Psoas muscle (tissue), 7 donors: ENCODE measurements at regions not wholly inside any gene's neighbourhood (a gene's known extent, or its start where the extent isn't known, plus 50 kb on each side); places are given as distances from the start of the nearest gene placed in this dataset.

Experiments used
- ATAC-seq, 4 donors: fragments of 200-7000 bp; cut with Tn5 transposase; one replicate each; pipeline ENCODE4 v1.9.1; 2020; ENCODE audit warnings: moderate library complexity in 3 of 4, mild to moderate bottlenecking in 2 of 4
- DNase-seq, 2 donors: peaks; one replicate each; pipeline ENCODE4 v3.0.0-alpha.2; 2020
- H3K27ac ChIP-seq: fragments of 200-600 bp; one replicate; pipeline ENCODE4 v1.8.0; 2022
- H3K27me3 ChIP-seq, 3 donors: fragments of 200-600 bp in 1 of 3; one replicate each; pipeline versions ENCODE4 v1.6.1 to v1.8.0; 2013 to 2022; ENCODE audit warnings: low read length in 2 of 3, mild to moderate bottlenecking in 2 of 3, moderate library complexity in 1 of 3; ENCODE audit not compliant: insufficient read depth in 3 of 3
- H3K36me3 ChIP-seq, 2 donors: fragments of 200-600 bp in 1 of 2; one replicate each; pipeline versions ENCODE4 v1.6.1 to v1.8.0; 2013 to 2022; ENCODE audit warnings: low read depth in 1 of 2, mild to moderate bottlenecking in 1 of 2, moderate library complexity in 1 of 2; ENCODE audit not compliant: insufficient read depth in 1 of 2
- H3K4me1 ChIP-seq: fragments of 200-600 bp; one replicate; pipeline ENCODE4 v1.8.0; 2022
- H3K4me3 ChIP-seq: fragments of 200-600 bp; one replicate; pipeline ENCODE4 v1.8.0; 2022; ENCODE audit warnings: mild to moderate bottlenecking
- H3K9me3 ChIP-seq: fragments of 200-600 bp; one replicate; pipeline ENCODE4 v1.8.0; 2022
- WGBS, 3 donors: extraction: QIAGEN DNeasy Blood & Tissue Kit; methylation state at CpG; one replicate each; pipeline versions ENCODE4 v1.1.6 to v1.1.7; 2013; 5-methylcytosine and 5-hydroxymethylcytosine counted together
- intact Hi-C, 2 donors: fragments of 100-400 bp; cut with DNase I; formaldehyde crosslinking; loops; one replicate each; pipeline versions ENCODE4 v1.11.0 to v1.14.2; 2022
- TF ChIP-seq, protein P1 (sequence below): fragments of 200-600 bp; IDR thresholded peaks from one replicate; pipeline ENCODE4 v1.8.0; 2022; ENCODE audit warnings: antibody characterized with exemption
- donor health status: healthy with polysubstance abuse.
- donor health status: DM: no; HTN: no; CAD: no; lungs with moderate emphysema.
- donor health status: Bipolar disorder and iron deficiency.
- donor health status: healthy.
- donor health status: DM: yes; HTN: yes; CAD: no.
- donor health status: DM: no; HTN: no; CAD: no.
- donor health status: DM: yes; HTN: yes; CAD: no.

DNA sequence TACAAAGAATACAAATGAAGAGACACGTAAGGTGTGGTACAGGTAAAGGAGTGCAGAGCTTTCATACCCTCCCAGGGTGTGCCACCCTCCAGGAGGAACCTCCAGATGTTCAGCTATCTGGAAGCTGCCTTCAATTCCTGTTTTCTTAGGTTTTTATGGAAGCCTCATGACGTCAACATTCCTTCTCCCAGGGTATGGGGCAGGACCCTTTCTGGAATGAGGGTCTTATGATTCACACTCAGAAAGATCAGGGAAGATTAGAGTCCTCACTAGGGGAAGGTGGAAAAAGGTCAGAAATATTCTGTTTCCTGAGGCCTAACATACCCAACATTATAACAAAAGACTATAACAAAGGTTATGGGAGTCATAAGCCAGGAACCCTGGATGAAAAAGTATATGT lies 99.8 kb upstream of the PLCL2 start:
- Histone ChIP-seq H3K27ac (no peak overlapping the region), H3K4me1 (peaks cover 4% of the 10 kb centered on the region), H3K27me3 (no peaks in the 10 kb centered on the region), H3K9me3 (no peaks in the 10 kb centered on the region), H3K36me3 (no peaks in the 10 kb centered on the region), H3K4me3 (no peak overlapping the region)
- TF ChIP-seq, protein P1, sequence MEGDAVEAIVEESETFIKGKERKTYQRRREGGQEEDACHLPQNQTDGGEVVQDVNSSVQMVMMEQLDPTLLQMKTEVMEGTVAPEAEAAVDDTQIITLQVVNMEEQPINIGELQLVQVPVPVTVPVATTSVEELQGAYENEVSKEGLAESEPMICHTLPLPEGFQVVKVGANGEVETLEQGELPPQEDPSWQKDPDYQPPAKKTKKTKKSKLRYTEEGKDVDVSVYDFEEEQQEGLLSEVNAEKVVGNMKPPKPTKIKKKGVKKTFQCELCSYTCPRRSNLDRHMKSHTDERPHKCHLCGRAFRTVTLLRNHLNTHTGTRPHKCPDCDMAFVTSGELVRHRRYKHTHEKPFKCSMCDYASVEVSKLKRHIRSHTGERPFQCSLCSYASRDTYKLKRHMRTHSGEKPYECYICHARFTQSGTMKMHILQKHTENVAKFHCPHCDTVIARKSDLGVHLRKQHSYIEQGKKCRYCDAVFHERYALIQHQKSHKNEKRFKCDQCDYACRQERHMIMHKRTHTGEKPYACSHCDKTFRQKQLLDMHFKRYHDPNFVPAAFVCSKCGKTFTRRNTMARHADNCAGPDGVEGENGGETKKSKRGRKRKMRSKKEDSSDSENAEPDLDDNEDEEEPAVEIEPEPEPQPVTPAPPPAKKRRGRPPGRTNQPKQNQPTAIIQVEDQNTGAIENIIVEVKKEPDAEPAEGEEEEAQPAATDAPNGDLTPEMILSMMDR: no peak
- WGBS, 3 donors: 80 to 91% (median 83%) methylated on average over 2 of the region's 2 CpGs
- intact Hi-C loops: loop anchor here in 1 of 2 donors (5.0 kb wide), 1 partner anchor 37 kb away; no protein-coding TSS in a partner anchor
- no peak for DNase-seq
- no peak for ATAC-seq

DNA sequence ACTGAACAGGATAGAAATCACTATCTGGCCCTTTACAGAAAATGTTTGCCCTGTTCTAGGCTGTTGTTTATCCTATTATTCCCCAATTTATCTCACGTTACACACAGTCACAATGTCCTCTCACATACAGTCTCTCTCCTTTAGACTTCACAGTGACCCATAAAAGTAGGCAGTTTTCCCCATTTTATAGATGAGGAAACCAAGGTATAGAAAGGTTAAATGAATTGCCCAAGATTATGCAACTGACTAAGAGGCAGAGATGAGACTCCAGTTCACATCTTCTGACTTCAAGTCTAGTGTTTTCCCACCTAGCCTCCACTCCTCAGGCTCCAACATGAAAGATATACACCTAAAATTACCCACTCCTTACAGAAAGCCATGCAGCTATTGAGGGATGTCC lies 99.3 kb upstream of the PLCL2 start:
- WGBS, 3 donors: 83 to 95% (median 93%) methylated on average over 1 of the region's 1 CpG
- no peak overlapping the region for H3K27ac ChIP-seq
- no peaks in the 10 kb centered on the region for H3K36me3 ChIP-seq
- DNase-seq (no peak), ATAC-seq (no peak)
- H3K4me1 ChIP-seq: peaks cover 8% of the 10 kb centered on the region
- no peaks in the 10 kb centered on the region for H3K9me3 ChIP-seq
- TF ChIP-seq, protein P1: no peak
- H3K27me3 ChIP-seq: no peaks in the 10 kb centered on the region
- intact Hi-C loops: no loop called here
- no peak overlapping the region for H3K4me3 ChIP-seq

DNA sequence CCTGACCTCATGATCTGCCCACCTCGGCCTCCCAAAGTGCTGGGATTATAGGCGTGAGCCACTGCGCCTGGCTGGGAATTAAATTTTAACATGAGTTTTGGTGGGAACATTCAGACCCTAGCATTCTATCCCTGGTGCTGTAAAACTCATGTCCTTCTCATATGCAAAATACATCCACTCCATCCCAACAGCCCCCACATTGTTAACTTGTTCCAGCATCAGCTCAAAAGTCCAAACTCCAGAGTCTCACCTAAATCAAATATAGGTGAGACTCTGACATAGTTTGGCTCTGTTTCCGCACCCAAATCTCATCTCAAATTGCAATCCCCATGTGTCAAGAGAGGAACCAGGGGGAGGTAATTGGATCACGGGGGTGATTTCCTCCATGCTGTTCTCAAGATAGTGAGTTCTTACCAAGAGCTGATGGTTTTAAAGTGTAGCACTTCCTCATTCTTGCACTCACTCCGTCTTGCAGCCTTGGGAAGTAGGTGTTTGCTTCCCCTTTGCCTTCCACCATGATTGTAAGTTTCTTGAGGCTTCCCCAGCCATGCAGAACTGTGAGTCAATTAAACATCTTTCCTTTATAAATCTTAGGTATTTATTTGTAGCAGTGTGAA lies 96.2 kb upstream of the PLCL2 start:
- ATAC-seq: no peak

DNA sequence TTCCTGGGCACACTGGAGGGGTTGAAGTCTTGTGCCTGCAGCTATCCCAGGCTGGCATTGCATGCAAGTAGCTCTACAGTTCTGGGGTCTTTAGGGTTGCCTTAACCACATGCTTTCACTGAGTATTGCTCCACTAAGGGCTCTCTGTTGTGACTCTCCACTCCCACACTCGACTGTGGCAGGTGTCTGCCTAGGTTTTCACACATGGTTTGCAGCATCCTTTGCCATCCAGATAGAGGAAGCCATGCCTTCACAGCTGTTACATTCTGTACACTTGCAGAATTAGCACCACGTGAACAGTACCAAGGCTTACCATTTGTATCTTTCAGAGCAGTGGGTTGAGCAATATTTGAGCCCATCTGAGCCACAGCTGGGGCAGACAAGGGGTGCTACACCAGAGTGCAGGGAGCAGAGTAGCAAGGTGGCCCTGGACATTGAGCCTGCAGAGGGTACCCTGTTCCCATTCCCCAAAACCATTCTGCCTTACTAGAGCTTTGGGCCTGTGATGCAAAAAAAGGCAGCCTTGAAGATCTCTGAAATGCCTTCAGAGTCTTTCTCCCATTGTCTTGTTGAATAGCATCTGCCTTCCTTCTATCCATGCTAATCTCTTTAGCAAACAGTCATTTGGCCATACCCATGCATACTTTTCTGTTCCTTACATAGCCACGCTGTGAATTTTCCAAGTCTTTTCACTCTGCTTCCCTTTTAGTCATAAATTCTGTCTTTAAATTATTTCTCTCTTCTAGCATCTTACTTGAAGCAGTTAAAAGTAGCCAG lies 95.2 kb upstream of the PLCL2 start:
- no peak overlapping the region for H3K4me3 ChIP-seq
- 54 to 73% (median 57%) methylated on average over 3 of the region's 3 CpGs for WGBS, 3 donors
- no peak for DNase-seq
- intact Hi-C loops: no loop called here
- no peaks in the 10 kb centered on the region for H3K9me3 ChIP-seq
- TF ChIP-seq, protein P1: no peak
- peak in 2 of 4 donors; percentile 30 to 74 for ATAC-seq
- H3K36me3 ChIP-seq: no peaks in the 10 kb centered on the region
- H3K4me1 ChIP-seq: peaks cover 8% of the 10 kb centered on the region
- H3K27ac ChIP-seq: no peak overlapping the region
- H3K27me3 ChIP-seq: no peaks in the 10 kb centered on the region

More for the DNA sequence above, 96.2 kb upstream of the PLCL2 start:
- no peak overlapping the region for H3K4me3 ChIP-seq
- H3K27me3 ChIP-seq: no peaks in the 10 kb centered on the region
- no peak overlapping the region for H3K27ac ChIP-seq
- 90 to 94% (median 91%) methylated on average over 6 of the region's 6 CpGs for whole genome bisulfite sequencing, 3 donors
- intact Hi-C loops: no loop called here
- H3K4me1 ChIP-seq: peaks cover 8% of the 10 kb centered on the region
- no peaks in the 10 kb centered on the region for H3K36me3 ChIP-seq
- TF ChIP-seq, protein P1: no peak
- H3K9me3 ChIP-seq: no peaks in the 10 kb centered on the region
- no peak for DNase-seq
